Muscle of leg (tissue), 3 donors: ENCODE measurements at regions not wholly inside any gene's neighbourhood (a gene's known extent, or its start where the extent isn't known, plus 50 kb on each side); places are given as distances from the start of the nearest gene placed in this dataset.

Experiments used
- DNase-seq: peaks from one replicate; pipeline ENCODE4 v3.0.0; 2013
- H3K27ac ChIP-seq: one replicate; pipeline ENCODE4 v1.5.1; 2013; ENCODE audit warnings: mild to moderate bottlenecking, low read length, control low read depth
- H3K27me3 ChIP-seq: one replicate; pipeline ENCODE4 v1.6.1; 2013; ENCODE audit warnings: low read length; ENCODE audit not compliant: control insufficient read depth, insufficient read depth
- H3K36me3 ChIP-seq: one replicate; pipeline ENCODE4 v1.6.1; 2013; ENCODE audit warnings: low read length; ENCODE audit not compliant: control insufficient read depth, insufficient read depth
- H3K4me1 ChIP-seq: one replicate; pipeline ENCODE4 v1.6.1; 2013; ENCODE audit warnings: low read length; ENCODE audit not compliant: control insufficient read depth, insufficient read depth
- H3K4me3 ChIP-seq: one replicate; pipeline ENCODE4 v1.5.1; 2013; ENCODE audit warnings: low read length, control low read depth
- H3K9me3 ChIP-seq: replicated peaks from 2 replicates; pipeline ENCODE4 v1.6.1; 2013; ENCODE audit warnings: low read depth, low read length; ENCODE audit not compliant: control insufficient read depth
- WGBS: methylation state at CpG from one replicate; pipeline ENCODE4 v1.1.5; 2013; ENCODE audit warnings: missing lambda C conversion rate; ENCODE audit not compliant: insufficient coverage; 5-methylcytosine and 5-hydroxymethylcytosine counted together

- Histone ChIP-seq H3K4me3 (no peak overlapping the region), H3K4me1 (no peaks in the 10 kb centered on the region), H3K27ac (no peak overlapping the region), H3K27me3 (no peaks in the 10 kb centered on the region), H3K36me3 (no peaks in the 10 kb centered on the region), H3K9me3 (no peaks in the 10 kb centered on the region)
- 70% methylated on average over 2 of the region's 4 CpGs for WGBS
- no peak for DNase-seq
Measured at GRCh38 chr12:4210183-4210582, 63.4 kb upstream of the CCND2 start.

- Histone ChIP-seq H3K4me3 (no peak overlapping the region), H3K27me3 (peaks cover 8% of the 10 kb centered on the region), H3K27ac (no peak overlapping the region), H3K36me3 (no peaks in the 10 kb centered on the region), H3K9me3 (no peaks in the 10 kb centered on the region), H3K4me1 (no peaks in the 10 kb centered on the region)
- no peak for DNase-seq
- WGBS: no CpG with 5 or more reads among the region's 9 CpGs
Measured at GRCh38 chr12:4206470-4206869, 67.1 kb upstream of the CCND2 start.

DNA sequence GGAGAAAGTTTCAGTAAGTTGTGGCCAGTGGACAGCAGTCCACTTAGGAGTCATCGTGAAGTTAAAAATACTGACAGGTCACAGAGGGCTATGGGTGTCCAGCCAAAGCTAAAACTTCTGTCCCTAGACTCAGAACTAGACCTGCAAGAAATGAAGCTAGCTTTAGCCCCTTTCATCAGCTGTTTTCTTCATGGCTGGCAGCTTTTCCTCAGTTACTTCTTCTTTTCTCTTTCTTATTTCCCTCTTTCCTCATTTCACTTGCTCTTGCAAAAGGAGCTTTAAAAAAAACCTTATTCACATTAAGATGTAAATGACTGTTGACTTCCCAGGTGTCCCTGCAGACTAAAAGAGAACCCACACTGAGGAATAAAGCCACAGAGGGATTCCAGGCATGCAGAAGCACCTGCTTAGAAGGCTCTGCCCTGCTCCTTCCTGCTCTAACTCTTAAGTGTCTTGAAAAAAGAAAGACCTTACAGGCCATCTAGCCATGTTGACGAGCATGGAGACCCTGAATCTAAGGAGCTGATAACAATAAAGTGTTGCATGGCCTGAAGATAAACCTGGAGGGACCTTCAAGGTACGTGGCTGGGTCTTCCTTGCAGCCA lies 69.7 kb upstream of the CCND2 start:
- Histone ChIP-seq H3K4me1 (no peaks in the 10 kb centered on the region), H3K9me3 (no peaks in the 10 kb centered on the region), H3K36me3 (no peaks in the 10 kb centered on the region), H3K27me3 (peaks cover 12% of the 10 kb centered on the region), H3K27ac (no peak overlapping the region), H3K4me3 (no peak overlapping the region)
- WGBS: 27% methylated on average over 3 of the region's 3 CpGs
- no peak for DNase-seq

DNA sequence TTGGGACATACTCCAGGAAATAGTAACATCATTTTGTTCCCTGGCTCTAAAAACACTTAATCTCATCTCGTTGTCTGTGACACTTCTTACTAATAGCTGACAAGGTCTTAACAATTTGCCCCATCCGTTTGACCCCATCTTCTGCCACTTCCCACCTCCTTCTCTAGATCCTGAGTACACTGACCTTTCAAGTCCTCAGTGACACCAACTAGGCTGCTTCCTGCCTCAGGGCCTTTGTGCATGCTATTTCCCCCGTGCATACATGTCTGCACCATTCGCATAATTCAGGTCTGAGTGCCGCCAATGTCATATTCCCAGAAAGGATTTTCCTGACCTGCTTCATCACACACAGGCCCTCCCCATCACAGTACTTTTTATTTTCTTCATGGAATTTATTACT lies 70.6 kb upstream of the CCND2 start:
- DNase-seq: peak; percentile 9
- Histone ChIP-seq H3K36me3 (no peaks in the 10 kb centered on the region), H3K9me3 (no peaks in the 10 kb centered on the region), H3K27ac (no peak overlapping the region), H3K27me3 (peaks cover 12% of the 10 kb centered on the region), H3K4me1 (no peaks in the 10 kb centered on the region), H3K4me3 (no peak overlapping the region)
- 51% methylated on average over 4 of the region's 5 CpGs for WGBS

GRCh38 chr12:4202487-4202886 lies 71.1 kb upstream of the CCND2 start:
- WGBS: 67% methylated on average over 3 of the region's 7 CpGs
- no peaks in the 10 kb centered on the region for H3K4me1 ChIP-seq
- no peaks in the 10 kb centered on the region for H3K36me3 ChIP-seq

DNA sequence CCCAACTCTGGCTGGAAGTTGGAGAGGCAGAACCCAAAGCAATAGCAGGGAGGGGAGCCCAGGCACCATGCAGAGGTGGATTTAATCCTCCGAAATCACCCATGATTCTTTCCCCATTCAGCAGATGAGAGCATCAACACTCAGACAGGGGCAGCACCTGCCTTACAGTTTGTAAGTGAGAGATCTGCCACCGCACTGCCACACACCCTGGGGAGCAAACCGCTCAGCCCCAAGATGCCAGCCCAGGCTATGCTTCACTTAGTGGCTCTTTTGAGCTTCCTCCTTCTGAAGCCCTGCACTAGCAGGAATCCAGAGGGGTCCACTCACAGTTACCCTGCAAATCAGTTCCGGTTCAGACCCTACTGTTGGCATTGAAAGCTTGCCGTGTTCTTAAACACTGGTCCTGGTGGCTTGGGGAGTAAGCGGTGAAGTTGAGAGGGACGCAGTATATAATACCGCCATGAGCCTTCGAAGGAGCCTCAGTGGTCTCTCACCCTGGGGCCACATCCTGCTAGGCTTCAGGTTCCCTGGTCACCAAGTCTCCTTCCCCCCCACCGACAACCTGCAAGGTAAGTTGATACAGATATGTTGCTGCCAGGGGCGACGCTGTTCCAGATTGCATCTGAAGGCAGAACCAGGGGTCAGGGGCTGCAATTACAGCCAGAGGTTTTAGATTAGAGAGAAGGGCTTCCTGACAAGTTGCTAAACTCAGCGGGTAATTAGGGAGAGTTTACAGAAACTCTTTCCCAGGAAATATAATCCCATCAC lies 72.0 kb upstream of the CCND2 start:
- H3K27me3 ChIP-seq: peaks cover 12% of the 10 kb centered on the region
- no peak overlapping the region for H3K4me3 ChIP-seq
- 86% methylated on average over 7 of the region's 13 CpGs for WGBS
- no peaks in the 10 kb centered on the region for H3K9me3 ChIP-seq
- no peaks in the 10 kb centered on the region for H3K4me1 ChIP-seq
- no peak overlapping the region for H3K27ac ChIP-seq
- DNase-seq: no peak
- no peaks in the 10 kb centered on the region for H3K36me3 ChIP-seq

More at GRCh38 chr12:4202487-4202886, 71.1 kb upstream of the CCND2 start:
- H3K9me3 ChIP-seq: no peaks in the 10 kb centered on the region
- no peak for DNase-seq
- peaks cover 12% of the 10 kb centered on the region for H3K27me3 ChIP-seq
- no peak overlapping the region for H3K4me3 ChIP-seq
- H3K27ac ChIP-seq: no peak overlapping the region

DNA sequence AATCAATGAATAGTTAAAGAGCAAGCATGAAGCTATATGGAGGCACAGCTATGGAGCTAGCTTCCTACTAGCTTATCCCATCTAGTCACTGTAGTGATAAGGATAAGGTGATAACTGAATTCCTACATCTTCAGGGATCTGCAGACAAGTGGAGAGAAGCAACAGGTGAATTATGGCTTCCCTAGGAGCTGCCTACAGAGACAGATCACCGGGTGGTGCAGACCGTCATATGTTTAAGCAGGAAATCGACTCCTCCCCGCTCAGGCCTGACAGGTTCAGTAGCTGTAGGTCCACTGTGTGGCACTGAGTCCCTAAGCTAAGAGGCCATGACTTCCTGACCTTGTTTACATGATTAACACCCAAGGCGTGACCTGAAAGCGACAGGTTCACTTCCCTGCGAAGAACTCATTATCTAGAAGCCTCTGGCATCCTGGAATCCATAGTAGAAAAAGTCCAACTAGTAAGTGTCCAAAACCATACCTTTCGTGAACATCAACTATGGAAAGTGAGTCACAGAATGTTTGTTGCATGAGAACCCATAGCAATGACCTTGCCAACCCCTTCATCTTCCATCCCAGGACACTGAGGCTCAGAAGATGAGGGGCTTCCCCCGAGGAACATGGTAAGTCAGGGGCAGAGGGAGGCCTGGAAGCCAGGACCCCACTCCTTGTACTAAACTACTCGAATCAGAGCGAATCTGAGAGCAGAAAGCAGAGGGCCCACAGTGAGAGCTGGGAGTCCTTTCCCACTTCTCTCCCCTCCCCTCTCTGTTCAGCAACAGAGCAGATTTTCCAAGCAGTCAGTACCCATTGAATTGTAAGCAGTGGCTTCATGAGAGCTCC lies 75.4 kb upstream of the CCND2 start:
- no peak for DNase-seq
- H3K36me3 ChIP-seq: no peaks in the 10 kb centered on the region
- H3K4me1 ChIP-seq: no peaks in the 10 kb centered on the region
- 76% methylated on average over 9 of the region's 11 CpGs for WGBS
- no peaks in the 10 kb centered on the region for H3K9me3 ChIP-seq
- H3K27ac ChIP-seq: no peak overlapping the region
- H3K27me3 ChIP-seq: peaks cover 12% of the 10 kb centered on the region
- H3K4me3 ChIP-seq: no peak overlapping the region

DNA sequence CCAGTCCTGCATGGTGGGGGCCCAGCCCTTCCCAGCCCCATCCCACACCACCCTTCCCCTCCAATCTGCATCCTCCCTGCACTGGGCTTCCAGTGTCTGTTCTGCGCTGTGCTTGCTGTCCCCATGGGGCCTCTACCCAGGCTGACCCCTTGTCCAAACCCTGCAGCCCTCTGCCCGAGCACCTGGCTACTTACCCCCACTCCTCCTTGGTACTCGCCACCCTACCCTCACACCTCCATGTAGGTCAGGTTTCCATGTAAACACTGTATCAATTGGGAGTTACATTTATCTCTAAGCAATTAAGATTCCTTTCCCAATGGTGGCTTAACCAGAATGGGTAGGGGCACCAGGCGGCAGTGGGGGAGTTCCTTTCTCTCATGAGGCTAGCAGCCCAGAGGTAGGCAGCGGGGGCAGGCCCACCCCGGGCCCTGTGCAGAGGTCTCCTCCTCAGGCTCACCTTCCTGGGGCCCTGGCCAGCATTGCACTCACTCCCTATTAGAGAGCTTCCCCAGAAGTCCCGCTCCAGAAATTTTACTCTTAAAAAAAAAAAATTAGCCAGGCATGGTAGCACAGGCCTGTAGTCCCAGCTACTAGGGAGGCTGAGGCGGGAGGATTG lies 76.6 kb upstream of the CCND2 start:
- H3K4me1 ChIP-seq: no peaks in the 10 kb centered on the region
- H3K4me3 ChIP-seq: no peak overlapping the region
- no peak for DNase-seq
- H3K27me3 ChIP-seq: peaks cover 7% of the 10 kb centered on the region
- H3K9me3 ChIP-seq: no peaks in the 10 kb centered on the region
- WGBS: 62% methylated on average over 3 of the region's 8 CpGs
- no peaks in the 10 kb centered on the region for H3K36me3 ChIP-seq
- no peak overlapping the region for H3K27ac ChIP-seq

DNA sequence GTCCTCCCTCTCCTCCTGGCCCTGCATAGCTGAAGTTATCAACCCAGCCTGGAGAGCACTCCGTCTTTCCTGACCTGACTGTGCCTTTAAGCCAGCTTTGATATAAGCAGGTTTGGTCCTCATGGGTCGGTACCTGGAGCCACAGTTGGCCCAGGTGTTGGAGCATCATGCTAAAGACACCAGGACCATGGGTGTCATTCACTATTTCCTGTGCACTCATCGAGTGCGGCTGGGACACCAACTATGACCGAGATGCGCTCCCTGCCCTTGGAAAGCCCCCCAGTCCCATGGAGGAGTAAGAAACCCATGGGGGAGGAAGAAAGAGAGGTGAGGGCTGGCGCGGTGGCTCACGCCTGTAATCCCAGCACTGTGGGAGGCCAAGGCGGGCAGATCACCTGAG lies 78.9 kb upstream of the CCND2 start:
- Histone ChIP-seq H3K36me3 (no peaks in the 10 kb centered on the region), H3K4me1 (no peaks in the 10 kb centered on the region), H3K9me3 (no peaks in the 10 kb centered on the region), H3K27ac (no peak overlapping the region), H3K4me3 (no peak overlapping the region), H3K27me3 (no peaks in the 10 kb centered on the region)
- DNase-seq: no peak
- WGBS: 88% methylated on average over 6 of the region's 10 CpGs

- WGBS: 0% methylated on average over 1 of the region's 8 CpGs
- Histone ChIP-seq H3K4me3 (no peak overlapping the region), H3K27me3 (no peaks in the 10 kb centered on the region), H3K27ac (no peak overlapping the region), H3K9me3 (no peaks in the 10 kb centered on the region), H3K36me3 (no peaks in the 10 kb centered on the region), H3K4me1 (no peaks in the 10 kb centered on the region)
- no peak for DNase-seq
Measured at GRCh38 chr12:4193821-4194220, 79.7 kb upstream of the CCND2 start.
